Naive B cell (primary cell): ENCODE measurements at regions not wholly inside any gene's neighbourhood (a gene's known extent, or its start where the extent isn't known, plus 50 kb on each side); places are given as distances from the start of the nearest gene placed in this dataset.
A peak's percentile ranks its signal among the peaks of the same experiment; 100 is the strongest.
"Not testable (repeated sequence)": the region's sequence is repeated elsewhere in the genome, so short reads cannot be mapped to it uniquely, and the experiment has no call there.

ENCODE experiments used
- ATAC-seq, 2 donors: fragments of 150-1000 bp; cut with Tn5 transposase; 2 replicates each; pipeline ENCODE4 v1.10.0; 2021; ENCODE audit warnings: low read depth in 2 of 2, mild to moderate bottlenecking in 2 of 2, moderate library complexity in 2 of 2
- DNase-seq: peaks from one replicate; pipeline ENCODE4 v3.0.0; 2022
- H3K27ac Mint-ChIP-seq, 6 donors: one replicate each; pipeline ENCODE4 v1.8.0; 2020 to 2022; ENCODE audit warnings: mild to moderate bottlenecking in 6 of 6, mixed read lengths in 6 of 6, moderate library complexity in 5 of 6, inconsistent platforms in 2 of 6
- H3K27me3 Mint-ChIP-seq, 3 donors: one replicate each; pipeline ENCODE4 v1.8.0; 2021 to 2022; ENCODE audit warnings: mixed read lengths in 3 of 3, mild to moderate bottlenecking in 1 of 3
- H3K36me3 Mint-ChIP-seq, 2 donors: one replicate each; pipeline ENCODE4 v1.8.0; 2020 to 2022; ENCODE audit warnings: mixed read lengths in 2 of 2, inconsistent platforms in 1 of 2, mild to moderate bottlenecking in 1 of 2
- H3K4me1 Mint-ChIP-seq, 3 donors: one replicate each; pipeline ENCODE4 v1.8.0; 2020 to 2022; ENCODE audit warnings: mixed read lengths in 3 of 3, inconsistent platforms in 1 of 3, mild to moderate bottlenecking in 1 of 3, moderate library complexity in 1 of 3
- H3K4me3 Mint-ChIP-seq, 8 donors: one replicate each; pipeline ENCODE4 v1.8.0; 2020 to 2022; ENCODE audit warnings: mild to moderate bottlenecking in 8 of 8, mixed read lengths in 8 of 8, moderate library complexity in 8 of 8, inconsistent platforms in 2 of 8
- H3K9me3 Mint-ChIP-seq, 7 donors: one replicate each; pipeline ENCODE4 v1.8.0; 2020 to 2022; ENCODE audit warnings: mixed read lengths in 7 of 7, mild to moderate bottlenecking in 5 of 7, inconsistent platforms in 2 of 7, moderate library complexity in 1 of 7

GRCh38 chr14:71764701-71765382 lies 167.4 kb upstream of the RGS6 start:
- Mint-ChIP-seq H3K4me1 (no peaks in the 10 kb centered on the region), H3K36me3 (no peaks in the 10 kb centered on the region), H3K27me3 (peaks cover 3 to 25% (median 12%) of the 10 kb centered on the region in 3 donors), H3K4me3 (no peak overlapping the region), H3K27ac (no peak overlapping the region), H3K9me3 (peaks cover 0 to 2% (median 0%) of the 10 kb centered on the region in 7 donors)
- no peak for DNase-seq
- no peak for ATAC-seq

- no peaks in the 10 kb centered on the region for H3K4me1 Mint-ChIP-seq
- peaks cover 3 to 25% (median 18%) of the 10 kb centered on the region in 3 donors for H3K27me3 Mint-ChIP-seq
- H3K27ac Mint-ChIP-seq, result no peak overlapping the region
- DNase-seq (no peak), ATAC-seq (no peak)
- no peaks in the 10 kb centered on the region for H3K36me3 Mint-ChIP-seq
- peaks cover 0 to 2% (median 0%) of the 10 kb centered on the region in 7 donors for H3K9me3 Mint-ChIP-seq
- no peak overlapping the region for H3K4me3 Mint-ChIP-seq
Measured at GRCh38 chr14:71765505-71765904, 166.7 kb upstream of the RGS6 start.

- Mint-ChIP-seq H3K4me3 (no peak overlapping the region), H3K4me1 (no peaks in the 10 kb centered on the region), H3K9me3 (peaks cover 5 to 28% (median 18%) of the 10 kb centered on the region in 7 donors), H3K36me3 (peaks cover 5 to 24% of the 10 kb centered on the region in 2 donors), H3K27ac (no peak overlapping the region), H3K27me3 (peaks cover 0 to 37% (median 26%) of the 10 kb centered on the region in 3 donors)
- DNase-seq (no peak), ATAC-seq (no peak)
Measured at GRCh38 chr14:71770431-71770830, 161.8 kb upstream of the RGS6 start.

- H3K27ac Mint-ChIP-seq, H3K4me1 Mint-ChIP-seq, DNase-seq, H3K4me3 Mint-ChIP-seq, ATAC-seq: not testable (repeated sequence)
- Mint-ChIP-seq H3K27me3 (peaks cover 0 to 31% (median 28%) of the 10 kb centered on the region in 3 donors), H3K9me3 (peaks cover 5 to 28% (median 18%) of the 10 kb centered on the region in 7 donors), H3K36me3 (peaks cover 5 to 24% of the 10 kb centered on the region in 2 donors)
Measured at GRCh38 chr14:71771421-71771820, 160.8 kb upstream of the RGS6 start.

GRCh38 chr14:71771996-71772395 lies 160.2 kb upstream of the RGS6 start:
- ATAC-seq, H3K4me1 Mint-ChIP-seq, DNase-seq, H3K27ac Mint-ChIP-seq: not testable (repeated sequence)
- peak overlapping the region in 1 of 8 donors; percentile 48 for H3K4me3 Mint-ChIP-seq
- H3K36me3 Mint-ChIP-seq, result peaks cover 5 to 24% of the 10 kb centered on the region in 2 donors
- peaks cover 5 to 28% (median 18%) of the 10 kb centered on the region in 7 donors for H3K9me3 Mint-ChIP-seq
- peaks cover 0 to 34% (median 32%) of the 10 kb centered on the region in 3 donors for H3K27me3 Mint-ChIP-seq

- Mint-ChIP-seq H3K27ac (no peak overlapping the region), H3K4me3 (peak overlapping the region in 1 of 8 donors; percentile 79), H3K27me3 (peaks cover 6 to 41% (median 33%) of the 10 kb centered on the region in 3 donors), H3K9me3 (peaks cover 5 to 28% (median 18%) of the 10 kb centered on the region in 7 donors), H3K4me1 (no peaks in the 10 kb centered on the region), H3K36me3 (peaks cover 5 to 24% of the 10 kb centered on the region in 2 donors)
- no peak for ATAC-seq
- DNase-seq, result no peak
Measured at GRCh38 chr14:71773898-71774481, 158.2 kb upstream of the RGS6 start.

GRCh38 chr14:71776471-71777360 lies 155.5 kb upstream of the RGS6 start:
- peaks cover 5 to 28% (median 18%) of the 10 kb centered on the region in 7 donors for H3K9me3 Mint-ChIP-seq
- no peaks in the 10 kb centered on the region for H3K4me1 Mint-ChIP-seq
- ATAC-seq (no peak), DNase-seq (no peak)
- H3K36me3 Mint-ChIP-seq, result peaks cover 5 to 24% of the 10 kb centered on the region in 2 donors
- H3K27ac Mint-ChIP-seq, result peak overlapping the region in 1 of 6 donors; percentile 26
- no peak overlapping the region for H3K4me3 Mint-ChIP-seq
- H3K27me3 Mint-ChIP-seq, result peaks cover 15 to 48% (median 34%) of the 10 kb centered on the region in 3 donors

- no peak overlapping the region for H3K27ac Mint-ChIP-seq
- H3K9me3 Mint-ChIP-seq, result peaks cover 0 to 10% (median 2%) of the 10 kb centered on the region in 7 donors
- DNase-seq, result no peak
- no peak for ATAC-seq
- H3K36me3 Mint-ChIP-seq, result no peaks in the 10 kb centered on the region
- no peak overlapping the region for H3K4me3 Mint-ChIP-seq
- H3K27me3 Mint-ChIP-seq, result peaks cover 15 to 34% (median 20%) of the 10 kb centered on the region in 3 donors
- H3K4me1 Mint-ChIP-seq, result no peaks in the 10 kb centered on the region
Measured at GRCh38 chr14:71780075-71780474, 152.2 kb upstream of the RGS6 start.

GRCh38 chr14:71780822-71781221 lies 151.4 kb upstream of the RGS6 start:
- H3K27me3 Mint-ChIP-seq, result peaks cover 15 to 34% (median 20%) of the 10 kb centered on the region in 3 donors
- H3K36me3 Mint-ChIP-seq, result no peaks in the 10 kb centered on the region
- no peak overlapping the region for H3K4me3 Mint-ChIP-seq
- DNase-seq (no peak), ATAC-seq (no peak)
- H3K9me3 Mint-ChIP-seq, result peaks cover 0 to 7% (median 2%) of the 10 kb centered on the region in 7 donors
- H3K27ac Mint-ChIP-seq, result no peak overlapping the region
- H3K4me1 Mint-ChIP-seq, result no peaks in the 10 kb centered on the region

GRCh38 chr14:71783088-71783487 lies 149.1 kb upstream of the RGS6 start:
- no peak overlapping the region for H3K27ac Mint-ChIP-seq
- DNase-seq, result no peak
- no peaks in the 10 kb centered on the region for H3K36me3 Mint-ChIP-seq
- no peaks in the 10 kb centered on the region for H3K4me1 Mint-ChIP-seq
- H3K9me3 Mint-ChIP-seq, result peaks cover 0 to 7% (median 0%) of the 10 kb centered on the region in 7 donors
- ATAC-seq, result no peak
- H3K4me3 Mint-ChIP-seq, result no peak overlapping the region
- peaks cover 10 to 18% (median 10%) of the 10 kb centered on the region in 3 donors for H3K27me3 Mint-ChIP-seq

- ATAC-seq (no peak), DNase-seq (no peak)
- H3K36me3 Mint-ChIP-seq, result no peaks in the 10 kb centered on the region
- H3K9me3 Mint-ChIP-seq, result peaks cover 0 to 7% (median 0%) of the 10 kb centered on the region in 7 donors
- H3K4me3 Mint-ChIP-seq, result no peak overlapping the region
- H3K27me3 Mint-ChIP-seq, result peaks cover 10 to 18% (median 10%) of the 10 kb centered on the region in 3 donors
- H3K27ac Mint-ChIP-seq, result no peak overlapping the region
- H3K4me1 Mint-ChIP-seq, result no peaks in the 10 kb centered on the region
Measured at GRCh38 chr14:71783786-71784185, 148.4 kb upstream of the RGS6 start.

GRCh38 chr14:71789005-71789404 lies 143.2 kb upstream of the RGS6 start:
- DNase-seq (no peak), ATAC-seq (no peak)
- Mint-ChIP-seq H3K9me3 (peaks cover 0 to 19% (median 4%) of the 10 kb centered on the region in 7 donors), H3K27me3 (peaks cover 4 to 21% (median 19%) of the 10 kb centered on the region in 3 donors), H3K36me3 (no peaks in the 10 kb centered on the region), H3K4me1 (no peaks in the 10 kb centered on the region), H3K4me3 (no peak overlapping the region), H3K27ac (no peak overlapping the region)

GRCh38 chr14:71799841-71800240 lies 132.4 kb upstream of the RGS6 start:
- Mint-ChIP-seq H3K4me3 (no peak overlapping the region), H3K9me3 (peaks cover 0 to 6% (median 0%) of the 10 kb centered on the region in 7 donors), H3K27me3 (peaks cover 28 to 43% (median 31%) of the 10 kb centered on the region in 3 donors), H3K4me1 (no peaks in the 10 kb centered on the region), H3K27ac (no peak overlapping the region), H3K36me3 (no peaks in the 10 kb centered on the region)
- no peak for DNase-seq
- no peak for ATAC-seq
